ENCODE measurements at regions not wholly inside any gene's neighbourhood (a gene's known extent, or its start where the extent isn't known, plus 50 kb on each side); places are given as distances from the start of the nearest gene placed in this dataset.
"Not testable (repeated sequence)": the region's sequence is repeated elsewhere in the genome, so short reads cannot be mapped to it uniquely, and the experiment has no call there.

DNA sequence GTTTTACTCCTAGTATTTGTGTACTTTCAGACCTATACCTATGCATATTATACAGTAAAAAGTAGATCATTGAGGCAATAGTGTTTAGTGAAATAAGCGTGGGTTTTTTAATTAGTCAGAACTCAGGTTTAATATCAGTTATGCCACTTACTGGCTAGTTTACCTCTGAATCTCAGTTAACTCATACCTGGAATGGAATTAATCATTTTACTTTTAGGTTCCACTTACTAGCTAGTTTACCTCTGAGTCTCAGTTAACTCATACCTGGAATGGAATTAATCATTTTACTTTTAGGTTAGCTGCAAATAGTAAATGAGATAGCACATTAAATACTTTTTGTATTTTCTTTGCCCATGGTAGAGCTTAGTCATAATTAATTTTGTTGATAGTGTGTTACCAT, 475.7 kb downstream of the CCER1 start:
- ChIA-PET POLR2A (no interaction called here), CTCF (interaction anchor here (1.0 kb wide), 1 partner anchor 17 kb away, joined by 3 read pairs; no protein-coding TSS in a partner anchor)
- DNase-seq (ENCODE audit: extremely low spot score) = no peak
- TF ChIP-seq, protein P1, sequence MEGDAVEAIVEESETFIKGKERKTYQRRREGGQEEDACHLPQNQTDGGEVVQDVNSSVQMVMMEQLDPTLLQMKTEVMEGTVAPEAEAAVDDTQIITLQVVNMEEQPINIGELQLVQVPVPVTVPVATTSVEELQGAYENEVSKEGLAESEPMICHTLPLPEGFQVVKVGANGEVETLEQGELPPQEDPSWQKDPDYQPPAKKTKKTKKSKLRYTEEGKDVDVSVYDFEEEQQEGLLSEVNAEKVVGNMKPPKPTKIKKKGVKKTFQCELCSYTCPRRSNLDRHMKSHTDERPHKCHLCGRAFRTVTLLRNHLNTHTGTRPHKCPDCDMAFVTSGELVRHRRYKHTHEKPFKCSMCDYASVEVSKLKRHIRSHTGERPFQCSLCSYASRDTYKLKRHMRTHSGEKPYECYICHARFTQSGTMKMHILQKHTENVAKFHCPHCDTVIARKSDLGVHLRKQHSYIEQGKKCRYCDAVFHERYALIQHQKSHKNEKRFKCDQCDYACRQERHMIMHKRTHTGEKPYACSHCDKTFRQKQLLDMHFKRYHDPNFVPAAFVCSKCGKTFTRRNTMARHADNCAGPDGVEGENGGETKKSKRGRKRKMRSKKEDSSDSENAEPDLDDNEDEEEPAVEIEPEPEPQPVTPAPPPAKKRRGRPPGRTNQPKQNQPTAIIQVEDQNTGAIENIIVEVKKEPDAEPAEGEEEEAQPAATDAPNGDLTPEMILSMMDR (IDR thresholded peaks at IDR 0.05; ENCODE audit: control extremely low read depth, extremely low read depth, low read depth, missing control alignments) = no peak

GRCh38 chr12:90473831-90474230, 481.1 kb downstream of the CCER1 start:
- TF ChIP-seq, protein P1 (IDR thresholded peaks at IDR 0.05; ENCODE audit: control extremely low read depth, extremely low read depth, low read depth, missing control alignments) = no peak
- CTCF ChIA-PET = no interaction called here
- POLR2A ChIA-PET = no interaction called here
- DNase-seq (ENCODE audit: extremely low spot score) = no peak

- CTCF ChIA-PET = interaction anchor here (1.7 kb wide), 1 partner anchor 10 kb away, joined by 5 read pairs; no protein-coding TSS in a partner anchor
- POLR2A ChIA-PET = no interaction called here
- no peak for DNase-seq (ENCODE audit: extremely low spot score)
- TF ChIP-seq, protein P1 (IDR thresholded peaks at IDR 0.05; ENCODE audit: control extremely low read depth, extremely low read depth, low read depth, missing control alignments) = no peak
Measured at GRCh38 chr12:90460681-90461080, 494.3 kb downstream of the CCER1 start.

- TF ChIP-seq, protein P1 (IDR thresholded peaks at IDR 0.05; ENCODE audit: control extremely low read depth, extremely low read depth, low read depth, missing control alignments) = no peak
- no peak for DNase-seq (ENCODE audit: extremely low spot score)
- CTCF ChIA-PET = no interaction called here
- POLR2A ChIA-PET = no interaction called here
Measured at GRCh38 chr12:90456248-90456647, 498.7 kb downstream of the CCER1 start.

- ChIA-PET POLR2A (no interaction called here), CTCF (no interaction called here)
Measured at GRCh38 chr12:90455756-90456155, 499.2 kb downstream of the CCER1 start.

DNA sequence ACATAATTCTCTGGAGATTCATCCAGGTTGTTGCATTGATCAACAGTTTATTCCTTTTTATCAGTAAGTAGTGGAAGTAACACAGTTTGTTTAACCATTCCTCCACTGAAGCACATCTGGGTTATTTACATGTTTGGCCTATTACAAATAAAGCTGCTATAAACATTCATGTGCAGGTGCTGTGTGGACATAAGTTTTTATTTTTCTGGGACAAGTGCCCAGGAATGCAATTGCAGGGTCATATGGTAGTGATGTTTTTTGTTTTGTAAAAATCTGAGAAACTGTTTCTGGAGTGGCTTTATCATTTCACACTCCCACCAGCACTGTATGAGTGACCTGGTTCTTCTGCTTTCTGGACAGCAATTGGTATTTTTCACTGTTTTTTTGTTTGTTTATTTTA, 505.4 kb downstream of the CCER1 start:
- POLR2A ChIA-PET = no interaction called here
- TF ChIP-seq, protein P1 (IDR thresholded peaks at IDR 0.05; ENCODE audit: control extremely low read depth, extremely low read depth, low read depth, missing control alignments) = no peak
- CTCF ChIA-PET = interaction anchor here (1.3 kb wide), 1 partner anchor 907 kb away, joined by 3 read pairs; no protein-coding TSS in a partner anchor
- DNase-seq (ENCODE audit: extremely low spot score) = no peak

More at GRCh38 chr12:90455756-90456155, 499.2 kb downstream of the CCER1 start:
- TF ChIP-seq, protein P1 (IDR thresholded peaks at IDR 0.05; ENCODE audit: control extremely low read depth, extremely low read depth, low read depth, missing control alignments) = no peak
- no peak for DNase-seq (ENCODE audit: extremely low spot score)

DNA sequence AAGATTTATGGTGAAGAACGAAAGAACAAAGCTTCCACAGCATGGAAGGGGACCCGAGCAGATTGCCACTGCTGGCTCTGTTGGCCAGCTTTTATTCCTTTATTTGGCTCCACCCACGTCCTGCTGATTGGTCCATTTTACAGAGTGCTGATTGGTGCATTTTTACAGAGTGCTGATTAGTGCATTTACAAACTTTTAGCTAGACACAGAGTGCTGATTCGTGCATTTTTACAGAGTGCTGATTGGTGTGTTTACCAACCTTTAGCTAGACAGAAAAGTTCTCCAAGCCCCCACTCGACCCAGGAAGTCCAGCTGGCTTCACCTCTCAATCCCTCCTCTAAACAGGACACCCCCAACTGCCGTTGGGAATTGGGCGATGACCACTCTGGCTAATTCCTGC, 511.5 kb downstream of the CCER1 start:
- POLR2A ChIA-PET; DNase-seq (ENCODE audit: extremely low spot score): not testable (repeated sequence)
- CTCF ChIA-PET = interaction anchor here (0.9 kb wide), 1 partner anchor 221 kb away, joined by 3 read pairs; no protein-coding TSS in a partner anchor

Data from GM10248 (cell line).